ENCODE measurements at regions not wholly inside any gene's neighbourhood (a gene's known extent, or its start where the extent isn't known, plus 50 kb on each side); places are given as distances from the start of the nearest gene placed in this dataset.

GRCh38 chr14:97687944-97688630 lies 890.9 kb downstream of the VRK1 start:
- H3K27me3 ChIP-seq (replicated peaks; ENCODE audit: control insufficient read depth, insufficient read depth, low read length): no peaks in the 10 kb centered on the region
- no peak overlapping the region for H3K4me3 ChIP-seq (replicated peaks; ENCODE audit: low read depth, low read length)
- no peak for DNase-seq (ENCODE audit: extremely low read depth, insufficient read length)
- TF ChIP-seq CTCF (IDR thresholded peaks at IDR 0.05; ENCODE audit: insufficient read depth, low read length, poor library complexity, severe bottlenecking): no peak
- no peaks in the 10 kb centered on the region for H3K36me3 ChIP-seq (ENCODE audit: control insufficient read depth, insufficient read depth, low read length)

DNA sequence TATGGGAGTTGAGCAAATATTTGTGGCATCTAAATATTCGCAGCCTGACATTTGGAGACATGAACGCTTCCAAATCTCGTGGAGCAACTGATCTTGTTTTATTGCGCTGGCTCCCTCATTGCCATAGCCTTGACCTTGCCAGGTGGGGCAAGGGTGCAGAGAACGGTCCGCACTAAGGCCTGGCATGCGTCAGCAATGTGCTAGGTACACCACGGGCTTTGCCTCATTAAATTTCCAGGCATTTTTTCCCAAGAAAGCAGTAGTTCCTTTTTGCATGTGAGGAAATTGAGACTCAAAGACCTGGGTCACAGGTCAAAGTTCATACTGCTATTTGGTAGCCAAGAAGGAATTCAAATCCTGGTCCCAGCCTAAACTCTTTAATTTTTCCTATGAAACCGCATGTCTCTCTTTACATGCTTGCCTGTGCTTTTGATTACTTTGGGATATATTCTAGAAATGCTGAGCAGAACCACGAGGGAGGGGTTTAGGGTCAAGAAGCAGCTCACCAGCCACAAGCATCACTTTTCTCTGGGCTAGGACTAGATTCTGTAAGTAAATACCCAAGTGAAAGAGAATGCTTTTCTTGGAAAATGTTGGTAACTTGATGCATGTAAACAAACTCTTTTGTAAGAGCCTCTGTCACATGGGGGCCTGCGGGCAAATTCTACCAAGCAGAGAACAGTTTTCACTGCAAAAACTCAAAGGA lies 891.6 kb downstream of the VRK1 start:
- no peak for DNase-seq (ENCODE audit: extremely low read depth, insufficient read length)
- H3K36me3 ChIP-seq (ENCODE audit: control insufficient read depth, insufficient read depth, low read length): no peaks in the 10 kb centered on the region
- no peak overlapping the region for H3K4me3 ChIP-seq (replicated peaks; ENCODE audit: low read depth, low read length)
- TF ChIP-seq CTCF (IDR thresholded peaks at IDR 0.05; ENCODE audit: insufficient read depth, low read length, poor library complexity, severe bottlenecking): no peak
- no peaks in the 10 kb centered on the region for H3K27me3 ChIP-seq (replicated peaks; ENCODE audit: control insufficient read depth, insufficient read depth, low read length)

DNA sequence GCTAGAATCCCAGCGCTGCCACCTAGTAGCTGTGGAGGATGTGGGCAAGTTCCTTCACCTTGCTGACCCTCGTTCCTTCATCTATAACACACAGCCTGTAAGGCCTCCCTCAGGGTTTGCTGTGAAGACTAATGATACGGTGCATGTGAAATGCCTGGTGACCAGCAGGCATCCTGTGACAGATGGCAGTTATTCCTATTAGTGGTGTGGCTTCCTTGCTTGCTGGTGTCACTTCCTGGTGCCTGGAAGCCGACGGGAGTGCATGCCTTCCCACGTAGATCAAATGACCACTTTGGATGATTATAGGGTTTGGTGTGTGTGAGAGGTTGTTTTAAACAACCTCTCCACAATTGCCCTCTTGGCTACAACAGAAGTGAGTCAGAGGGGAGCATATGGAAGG lies 894.9 kb downstream of the VRK1 start:
- DNase-seq (ENCODE audit: extremely low read depth, insufficient read length): no peak
- no peak for TF ChIP-seq CTCF (IDR thresholded peaks at IDR 0.05; ENCODE audit: insufficient read depth, low read length, poor library complexity, severe bottlenecking)

GRCh38 chr14:97695456-97695981 lies 898.3 kb downstream of the VRK1 start:
- DNase-seq (ENCODE audit: extremely low read depth, insufficient read length): no peak
- Histone ChIP-seq H3K27me3 (replicated peaks; ENCODE audit: control insufficient read depth, insufficient read depth, low read length) (no peaks in the 10 kb centered on the region), H3K36me3 (ENCODE audit: control insufficient read depth, insufficient read depth, low read length) (no peaks in the 10 kb centered on the region), H3K4me3 (replicated peaks; ENCODE audit: low read depth, low read length) (no peak overlapping the region)
- no peak for TF ChIP-seq CTCF (IDR thresholded peaks at IDR 0.05; ENCODE audit: insufficient read depth, low read length, poor library complexity, severe bottlenecking)

More for the DNA sequence above, 894.9 kb downstream of the VRK1 start:
- Histone ChIP-seq H3K27me3 (replicated peaks; ENCODE audit: control insufficient read depth, insufficient read depth, low read length) (no peaks in the 10 kb centered on the region), H3K4me3 (replicated peaks; ENCODE audit: low read depth, low read length) (no peak overlapping the region), H3K36me3 (ENCODE audit: control insufficient read depth, insufficient read depth, low read length) (no peaks in the 10 kb centered on the region)

DNA sequence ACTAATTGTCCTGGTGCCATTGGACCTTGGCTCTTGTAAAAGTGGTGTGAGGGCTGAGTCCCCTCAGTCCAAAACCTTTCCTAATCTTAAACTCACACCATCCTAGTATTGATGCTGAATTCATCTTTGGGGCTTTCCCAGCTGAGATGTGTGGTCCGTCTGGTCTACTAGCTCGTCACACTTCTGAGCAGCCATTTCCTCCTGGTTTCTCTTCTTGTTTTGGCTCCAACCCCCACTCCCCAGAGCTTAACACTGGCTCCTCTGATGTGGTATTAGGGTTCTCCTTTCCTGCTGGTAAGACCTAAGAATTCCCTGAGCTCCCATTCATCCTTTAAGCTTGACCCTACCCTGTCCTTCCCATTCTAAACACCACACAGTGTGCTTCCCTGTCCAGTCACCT lies 900.6 kb downstream of the VRK1 start:
- Histone ChIP-seq H3K36me3 (ENCODE audit: control insufficient read depth, insufficient read depth, low read length) (no peaks in the 10 kb centered on the region), H3K27me3 (replicated peaks; ENCODE audit: control insufficient read depth, insufficient read depth, low read length) (no peaks in the 10 kb centered on the region), H3K4me3 (replicated peaks; ENCODE audit: low read depth, low read length) (no peak overlapping the region)
- DNase-seq (ENCODE audit: extremely low read depth, insufficient read length): peak; percentile 29
- TF ChIP-seq CTCF (IDR thresholded peaks at IDR 0.05; ENCODE audit: insufficient read depth, low read length, poor library complexity, severe bottlenecking): no peak

All from GM06990 (cell line).